ENCODE measurements at regions not wholly inside any gene's neighbourhood (a gene's known extent, or its start where the extent isn't known, plus 50 kb on each side); places are given as distances from the start of the nearest gene placed in this dataset.

GRCh38 chr9:78573669-78574068 lies 276.7 kb downstream of the PSAT1 start:
- H3K4me3 ChIP-seq (ENCODE audit: insufficient read depth in 1 of 2, low read depth in 1 of 2, low read length in 2 of 2), result no peak overlapping the region
- H3K36me3 ChIP-seq (ENCODE audit: control insufficient read depth in 1 of 2, insufficient read depth in 2 of 2, low read depth in 1 of 2, low read length in 2 of 2), result no peaks in the 10 kb centered on the region
- H3K4ac ChIP-seq (ENCODE audit: low read depth in 1 of 2, low read length in 2 of 2), result no peak overlapping the region
- no peak overlapping the region for H2BK12ac ChIP-seq (ENCODE audit: low read length in 2 of 2)
- 65% methylated on average over 4 of the region's 4 CpGs for WGBS
- DNase-seq, result no peak
- H4K91ac ChIP-seq (ENCODE audit: low read length), result no peak overlapping the region
- no peak overlapping the region for H3K14ac ChIP-seq (ENCODE audit: low read length in 2 of 2)
- no peak overlapping the region for H3K4me2 ChIP-seq (ENCODE audit: low read length, poor library complexity, severe bottlenecking)
- H2BK15ac ChIP-seq (ENCODE audit: low read depth, poor library complexity, severe bottlenecking), result no peak overlapping the region
- no peaks in the 10 kb centered on the region for H3K79me1 ChIP-seq (replicated peaks; ENCODE audit: low read length, poor library complexity, severe bottlenecking)
- H3K4me1 ChIP-seq (ENCODE audit: control insufficient read depth, insufficient read depth, low read depth, low read length), result no peaks in the 10 kb centered on the region
- H2BK120ac ChIP-seq (ENCODE audit: low read depth, low read length), result no peak overlapping the region
- no peaks in the 10 kb centered on the region for H3K27me3 ChIP-seq (ENCODE audit: control insufficient read depth in 1 of 2, insufficient read depth in 1 of 2, low read length in 2 of 2)
- H3K18ac ChIP-seq (ENCODE audit: low read depth in 1 of 2, low read length in 2 of 2), result no peak overlapping the region
- H3K27ac ChIP-seq (ENCODE audit: low read length, poor library complexity, severe bottlenecking), result no peak overlapping the region
- no peak overlapping the region for H4K8ac ChIP-seq (ENCODE audit: low read length)
- H3K9ac ChIP-seq (ENCODE audit: low read length), result no peak overlapping the region
- no peak overlapping the region for H2AFZ ChIP-seq (ENCODE audit: low read depth, low read length)
- H2AK5ac ChIP-seq (ENCODE audit: low read length, severe bottlenecking), result no peak overlapping the region
- no peak overlapping the region for H2BK5ac ChIP-seq (ENCODE audit: low read depth, low read length, poor library complexity, severe bottlenecking)
- no peaks in the 10 kb centered on the region for H3K9me3 ChIP-seq (ENCODE audit: control insufficient read depth, low read length)
- H3K23ac ChIP-seq (ENCODE audit: low read length in 2 of 2), result no peak overlapping the region

- Histone ChIP-seq H2BK12ac (ENCODE audit: low read length in 2 of 2) (no peak overlapping the region), H3K18ac (ENCODE audit: low read depth in 1 of 2, low read length in 2 of 2) (no peak overlapping the region)
Observed at GRCh38 chr9:78574354-78575045, 277.6 kb downstream of the PSAT1 start.

GRCh38 chr9:78575081-78575480 lies 278.2 kb downstream of the PSAT1 start:
- Histone ChIP-seq H2BK15ac (ENCODE audit: low read depth, poor library complexity, severe bottlenecking) (no peak overlapping the region), H3K18ac (ENCODE audit: low read depth in 1 of 2, low read length in 2 of 2) (no peak overlapping the region), H3K14ac (ENCODE audit: low read length in 2 of 2) (no peak overlapping the region), H4K91ac (ENCODE audit: low read length) (no peak overlapping the region), H3K27ac (ENCODE audit: low read length, poor library complexity, severe bottlenecking) (no peak overlapping the region), H3K4me2 (ENCODE audit: low read length, poor library complexity, severe bottlenecking) (no peak overlapping the region), H3K9ac (ENCODE audit: low read length) (no peak overlapping the region), H2AK5ac (ENCODE audit: low read length, severe bottlenecking) (no peak overlapping the region), H3K36me3 (ENCODE audit: control insufficient read depth in 1 of 2, insufficient read depth in 2 of 2, low read depth in 1 of 2, low read length in 2 of 2) (no peaks in the 10 kb centered on the region), H2BK5ac (ENCODE audit: low read depth, low read length, poor library complexity, severe bottlenecking) (no peak overlapping the region), H3K4ac (ENCODE audit: low read depth in 1 of 2, low read length in 2 of 2) (no peak overlapping the region), H3K9me3 (ENCODE audit: control insufficient read depth, low read length) (no peaks in the 10 kb centered on the region), H2AFZ (ENCODE audit: low read depth, low read length) (no peak overlapping the region), H4K8ac (ENCODE audit: low read length) (no peak overlapping the region), H2BK12ac (ENCODE audit: low read length in 2 of 2) (no peak overlapping the region), H3K27me3 (ENCODE audit: control insufficient read depth in 1 of 2, insufficient read depth in 1 of 2, low read length in 2 of 2) (no peaks in the 10 kb centered on the region), H3K79me1 (replicated peaks; ENCODE audit: low read length, poor library complexity, severe bottlenecking) (no peaks in the 10 kb centered on the region), H3K4me3 (ENCODE audit: insufficient read depth in 1 of 2, low read depth in 1 of 2, low read length in 2 of 2) (no peak overlapping the region), H2BK120ac (ENCODE audit: low read depth, low read length) (no peak overlapping the region), H3K23ac (ENCODE audit: low read length in 2 of 2) (no peak overlapping the region), H3K4me1 (ENCODE audit: control insufficient read depth, insufficient read depth, low read depth, low read length) (no peaks in the 10 kb centered on the region)
- DNase-seq, result no peak
- 75% methylated on average over 4 of the region's 4 CpGs for WGBS

More at GRCh38 chr9:78574354-78575045, 277.6 kb downstream of the PSAT1 start:
- no peak overlapping the region for H3K4me2 ChIP-seq (ENCODE audit: low read length, poor library complexity, severe bottlenecking)
- WGBS, result 96% methylated on average over 7 of the region's 7 CpGs
- no peak overlapping the region for H4K8ac ChIP-seq (ENCODE audit: low read length)
- no peak overlapping the region for H3K4ac ChIP-seq (ENCODE audit: low read depth in 1 of 2, low read length in 2 of 2)
- H3K9ac ChIP-seq (ENCODE audit: low read length), result no peak overlapping the region
- H3K79me1 ChIP-seq (replicated peaks; ENCODE audit: low read length, poor library complexity, severe bottlenecking), result no peaks in the 10 kb centered on the region
- H4K91ac ChIP-seq (ENCODE audit: low read length), result no peak overlapping the region
- H3K36me3 ChIP-seq (ENCODE audit: control insufficient read depth in 1 of 2, insufficient read depth in 2 of 2, low read depth in 1 of 2, low read length in 2 of 2), result no peaks in the 10 kb centered on the region
- no peak overlapping the region for H3K4me3 ChIP-seq (ENCODE audit: insufficient read depth in 1 of 2, low read depth in 1 of 2, low read length in 2 of 2)
- no peak overlapping the region for H2AFZ ChIP-seq (ENCODE audit: low read depth, low read length)
- DNase-seq, result no peak
- H2AK5ac ChIP-seq (ENCODE audit: low read length, severe bottlenecking), result no peak overlapping the region
- no peaks in the 10 kb centered on the region for H3K27me3 ChIP-seq (ENCODE audit: control insufficient read depth in 1 of 2, insufficient read depth in 1 of 2, low read length in 2 of 2)
- no peak overlapping the region for H3K23ac ChIP-seq (ENCODE audit: low read length in 2 of 2)
- H3K14ac ChIP-seq (ENCODE audit: low read length in 2 of 2), result no peak overlapping the region
- no peak overlapping the region for H2BK120ac ChIP-seq (ENCODE audit: low read depth, low read length)
- H3K4me1 ChIP-seq (ENCODE audit: control insufficient read depth, insufficient read depth, low read depth, low read length), result no peaks in the 10 kb centered on the region
- H3K27ac ChIP-seq (ENCODE audit: low read length, poor library complexity, severe bottlenecking), result no peak overlapping the region
- H2BK15ac ChIP-seq (ENCODE audit: low read depth, poor library complexity, severe bottlenecking), result no peak overlapping the region
- H2BK5ac ChIP-seq (ENCODE audit: low read depth, low read length, poor library complexity, severe bottlenecking), result no peak overlapping the region
- H3K9me3 ChIP-seq (ENCODE audit: control insufficient read depth, low read length), result no peaks in the 10 kb centered on the region

GRCh38 chr9:78575771-78576170 lies 278.8 kb downstream of the PSAT1 start:
- no peak overlapping the region for H2BK5ac ChIP-seq (ENCODE audit: low read depth, low read length, poor library complexity, severe bottlenecking)
- no peak overlapping the region for H3K4me2 ChIP-seq (ENCODE audit: low read length, poor library complexity, severe bottlenecking)
- no peak overlapping the region for H3K23ac ChIP-seq (ENCODE audit: low read length in 2 of 2)
- H3K18ac ChIP-seq (ENCODE audit: low read depth in 1 of 2, low read length in 2 of 2), result no peak overlapping the region
- no peaks in the 10 kb centered on the region for H3K9me3 ChIP-seq (ENCODE audit: control insufficient read depth, low read length)
- no peaks in the 10 kb centered on the region for H3K79me1 ChIP-seq (replicated peaks; ENCODE audit: low read length, poor library complexity, severe bottlenecking)
- no peak overlapping the region for H3K27ac ChIP-seq (ENCODE audit: low read length, poor library complexity, severe bottlenecking)
- DNase-seq, result no peak
- no peaks in the 10 kb centered on the region for H3K4me1 ChIP-seq (ENCODE audit: control insufficient read depth, insufficient read depth, low read depth, low read length)
- no peak overlapping the region for H4K8ac ChIP-seq (ENCODE audit: low read length)
- no peak overlapping the region for H2BK15ac ChIP-seq (ENCODE audit: low read depth, poor library complexity, severe bottlenecking)
- H3K36me3 ChIP-seq (ENCODE audit: control insufficient read depth in 1 of 2, insufficient read depth in 2 of 2, low read depth in 1 of 2, low read length in 2 of 2), result no peaks in the 10 kb centered on the region
- no peak overlapping the region for H3K4ac ChIP-seq (ENCODE audit: low read depth in 1 of 2, low read length in 2 of 2)
- 100% methylated on average over 1 of the region's 3 CpGs for WGBS
- no peak overlapping the region for H3K4me3 ChIP-seq (ENCODE audit: insufficient read depth in 1 of 2, low read depth in 1 of 2, low read length in 2 of 2)
- H3K27me3 ChIP-seq (ENCODE audit: control insufficient read depth in 1 of 2, insufficient read depth in 1 of 2, low read length in 2 of 2), result no peaks in the 10 kb centered on the region
- no peak overlapping the region for H2BK12ac ChIP-seq (ENCODE audit: low read length in 2 of 2)
- H4K91ac ChIP-seq (ENCODE audit: low read length), result no peak overlapping the region
- H2AFZ ChIP-seq (ENCODE audit: low read depth, low read length), result no peak overlapping the region
- H3K14ac ChIP-seq (ENCODE audit: low read length in 2 of 2), result no peak overlapping the region
- H2AK5ac ChIP-seq (ENCODE audit: low read length, severe bottlenecking), result no peak overlapping the region
- no peak overlapping the region for H3K9ac ChIP-seq (ENCODE audit: low read length)
- no peak overlapping the region for H2BK120ac ChIP-seq (ENCODE audit: low read depth, low read length)
